AG09319 (cell line): ENCODE measurements at regions not wholly inside any gene's neighbourhood (a gene's known extent, or its start where the extent isn't known, plus 50 kb on each side); places are given as distances from the start of the nearest gene placed in this dataset.
A peak's percentile ranks its signal among the peaks of the same experiment; 100 is the strongest.
"Not testable (repeated sequence)": the region's sequence is repeated elsewhere in the genome, so short reads cannot be mapped to it uniquely, and the experiment has no call there.

Experiments
- DNase-seq: peaks from one replicate; pipeline ENCODE4 v3.0.0-alpha.2; 2010; ENCODE audit warnings: low read depth; ENCODE audit errors: extremely low read depth
- CTCF ChIP-seq: IDR thresholded peaks from 2 replicates; pipeline ENCODE4 v1.5.1; 2011; ENCODE audit warnings: low read depth, mild to moderate bottlenecking, inconsistent platforms, low read length, moderate library complexity

GRCh38 chr15:77944002-77944867 lies 133.3 kb downstream of the TBC1D2B start:
- DNase-seq: peak; percentile 37
- TF ChIP-seq CTCF: no peak

GRCh38 chr15:77942611-77943211 lies 134.8 kb downstream of the TBC1D2B start:
- no peak for DNase-seq
- TF ChIP-seq CTCF: no peak

- DNase-seq: not testable (repeated sequence)
These were observed 136.3 kb downstream of the TBC1D2B start for GRCh38 chr15:77941090-77941827.

- DNase-seq: no peak
- no peak for TF ChIP-seq CTCF
These were observed 137.0 kb downstream of the TBC1D2B start for GRCh38 chr15:77940381-77940947.

- no peak for TF ChIP-seq CTCF
- no peak for DNase-seq
These were observed 137.7 kb downstream of the TBC1D2B start for GRCh38 chr15:77939851-77940250.

GRCh38 chr15:77939026-77939425 lies 138.5 kb downstream of the TBC1D2B start:
- not testable (repeated sequence) for DNase-seq

- DNase-seq: not testable (repeated sequence)
These were observed 139.0 kb downstream of the TBC1D2B start for GRCh38 chr15:77938546-77938945.

GRCh38 chr15:77936567-77936966 lies 140.9 kb downstream of the TBC1D2B start:
- not testable (repeated sequence) for DNase-seq

GRCh38 chr15:77934516-77934915 lies 143.0 kb downstream of the TBC1D2B start:
- not testable (repeated sequence) for DNase-seq

GRCh38 chr15:77930907-77931306 lies 146.6 kb downstream of the TBC1D2B start:
- DNase-seq: not testable (repeated sequence)

- not testable (repeated sequence) for DNase-seq
These were observed 147.0 kb downstream of the TBC1D2B start for GRCh38 chr15:77930490-77930889.

- not testable (repeated sequence) for DNase-seq
These were observed 150.7 kb downstream of the TBC1D2B start for GRCh38 chr15:77926789-77927188.

GRCh38 chr15:77926296-77926695 lies 151.2 kb downstream of the TBC1D2B start:
- DNase-seq: not testable (repeated sequence)

GRCh38 chr15:77925101-77925500 lies 152.4 kb downstream of the TBC1D2B start:
- not testable (repeated sequence) for DNase-seq
